Cardiac fibroblast (primary cell): ENCODE measurements at regions not wholly inside any gene's neighbourhood (a gene's known extent, or its start where the extent isn't known, plus 50 kb on each side); places are given as distances from the start of the nearest gene placed in this dataset.

Experiments used
- DNase-seq, 2 donors: peaks; one replicate each; pipeline versions ENCODE4 v3.0.0 to v3.0.0-alpha.2; 2010; ENCODE audit warnings: low read depth in 2 of 2
- H3K4me3 ChIP-seq, 2 donors: replicated peaks in 1 of 2; 1 replicate in 1 of 2; 2 replicates in 1 of 2; pipeline ENCODE4 v1.5.1; 2011; ENCODE audit warnings: low read depth in 2 of 2, low read length in 2 of 2, mild to moderate bottlenecking in 2 of 2, moderate library complexity in 1 of 2
- CTCF ChIP-seq: IDR thresholded peaks from one replicate; pipeline ENCODE4 v1.5.1; 2011; ENCODE audit warnings: low read depth, mild to moderate bottlenecking, low read length, inconsistent platforms

DNA sequence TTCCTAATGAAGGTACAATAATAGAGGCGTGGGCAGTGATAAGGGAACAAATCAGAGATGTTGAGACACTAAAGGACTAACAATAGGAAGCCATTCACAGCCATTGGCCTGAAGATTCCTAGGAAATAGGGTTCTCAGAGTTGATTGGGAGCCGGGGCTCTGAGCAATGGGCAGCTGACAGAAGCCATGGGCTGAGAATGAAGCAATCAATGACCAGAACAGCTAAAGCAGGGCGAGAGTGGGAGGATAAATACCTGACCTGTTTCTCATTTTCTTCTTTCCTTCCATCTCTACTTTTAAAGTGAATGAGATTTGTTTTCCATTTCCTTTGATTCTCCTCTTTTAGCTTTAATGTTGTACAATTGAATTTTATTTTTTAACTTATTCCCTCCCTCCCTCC lies 774.7 kb upstream of the ADGRL4 start:
- H3K4me3 ChIP-seq, result no peak overlapping the region
- no peak for TF ChIP-seq CTCF
- DNase-seq, result peak in 1 of 2 donors; percentile 26

- DNase-seq, result no peak
- TF ChIP-seq CTCF, result no peak
- no peak overlapping the region for H3K4me3 ChIP-seq
These were observed 771.1 kb upstream of the ADGRL4 start for GRCh38 chr1:79777481-79778219.

DNA sequence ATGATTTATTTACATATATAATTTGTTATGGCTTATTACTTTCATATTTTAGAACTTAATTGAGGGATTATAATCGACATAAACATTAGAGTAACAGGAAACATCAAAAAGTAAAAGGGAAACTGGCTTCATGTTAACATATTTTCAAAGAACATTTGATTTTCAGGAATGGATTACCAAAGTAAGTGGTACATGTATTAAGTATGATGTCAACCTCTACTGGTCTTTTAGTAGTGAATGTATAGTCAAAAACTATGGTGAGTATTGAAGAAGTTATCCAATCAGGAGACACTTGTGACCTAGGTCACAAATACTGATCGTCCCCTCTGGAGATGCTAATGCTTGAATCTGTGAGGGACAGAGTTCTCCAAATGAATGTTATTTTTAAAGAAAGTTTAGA lies 768.9 kb upstream of the ADGRL4 start:
- no peak overlapping the region for H3K4me3 ChIP-seq
- DNase-seq, result no peak
- no peak for TF ChIP-seq CTCF

DNA sequence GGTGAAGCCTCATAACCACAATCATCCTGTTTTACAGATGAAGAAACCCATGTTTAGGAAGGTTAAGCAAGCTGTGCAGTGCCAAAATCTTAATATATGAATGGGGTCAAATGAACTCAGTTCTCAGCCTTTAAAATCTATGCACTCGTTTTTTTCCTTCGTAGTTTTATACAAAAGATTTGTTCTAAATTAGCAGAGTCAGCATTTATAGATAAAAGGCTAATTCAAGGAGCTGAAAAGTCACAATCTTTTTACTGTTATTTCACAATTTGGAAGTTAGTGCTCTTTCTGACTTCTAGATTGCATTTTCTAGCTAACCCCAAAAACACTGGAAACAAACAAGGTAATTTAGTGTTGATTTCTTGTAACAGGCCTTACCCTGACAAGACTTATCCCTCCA lies 766.9 kb upstream of the ADGRL4 start:
- DNase-seq, result no peak
- H3K4me3 ChIP-seq, result no peak overlapping the region
- no peak for TF ChIP-seq CTCF

- no peak for TF ChIP-seq CTCF
- DNase-seq, result no peak
- H3K4me3 ChIP-seq, result no peak overlapping the region
These were observed 755.9 kb upstream of the ADGRL4 start for GRCh38 chr1:79762461-79762860.

DNA sequence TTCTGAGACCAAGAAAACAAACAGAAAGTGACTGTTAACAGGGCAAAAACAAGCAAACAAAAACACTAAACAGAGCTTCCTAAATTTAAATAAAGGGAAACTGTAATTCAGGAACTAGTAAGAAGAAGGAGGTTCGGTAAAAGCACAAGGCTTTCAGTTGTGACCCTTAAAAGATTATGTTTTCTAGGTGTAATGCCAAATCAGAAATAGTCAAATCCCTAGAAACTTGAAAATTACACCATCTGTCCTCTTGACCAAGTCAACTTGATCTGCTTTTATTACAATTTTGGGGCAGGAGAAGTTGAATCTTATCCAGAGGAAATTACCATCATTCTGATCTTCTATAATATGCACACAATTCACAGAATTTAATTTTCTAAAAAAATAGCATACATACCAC lies 754.0 kb upstream of the ADGRL4 start:
- peak; percentile 29 to 81 for DNase-seq
- TF ChIP-seq CTCF, result no peak
- no peak overlapping the region for H3K4me3 ChIP-seq

DNA sequence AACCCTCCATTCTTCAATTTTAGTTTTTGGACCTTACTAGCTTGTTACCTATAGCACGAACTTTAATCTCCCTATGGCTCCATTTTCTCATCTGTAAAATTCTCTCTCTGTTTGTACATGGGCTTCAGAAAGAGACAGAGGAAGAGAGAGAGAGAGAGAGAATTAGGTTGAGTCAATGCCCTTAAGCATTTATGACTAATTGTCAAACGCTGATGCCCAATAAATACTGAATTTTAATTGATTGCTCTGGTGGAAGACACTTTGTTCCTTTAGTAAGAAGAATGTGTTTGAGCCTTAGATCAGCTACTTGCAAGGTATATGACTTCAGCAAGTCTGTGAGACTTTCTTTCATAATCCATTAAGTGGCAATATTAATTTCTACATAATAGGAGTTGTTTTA lies 743.1 kb upstream of the ADGRL4 start:
- no peak for TF ChIP-seq CTCF
- DNase-seq, result no peak
- no peak overlapping the region for H3K4me3 ChIP-seq
